ENCODE measurements at regions not wholly inside any gene's neighbourhood (a gene's known extent, or its start where the extent isn't known, plus 50 kb on each side); places are given as distances from the start of the nearest gene placed in this dataset.

GRCh38 chr10:78751716-78752115 lies 317.1 kb upstream of the ZMIZ1 start:
- DNase-seq, result no peak
- H3K27me3 ChIP-seq (ENCODE audit: control insufficient read depth, insufficient read depth, low read length), result peaks cover 2% of the 10 kb centered on the region
- H3K36me3 ChIP-seq (ENCODE audit: control insufficient read depth, insufficient read depth, low read length), result no peaks in the 10 kb centered on the region
- H3K27ac ChIP-seq (ENCODE audit: low read length), result no peak overlapping the region
- H3K9me3 ChIP-seq (ENCODE audit: control insufficient read depth, low read depth, low read length), result no peaks in the 10 kb centered on the region
- WGBS (ENCODE audit: insufficient coverage, low lambda C conversion rate), result no CpG with 5 or more reads among the region's 9 CpGs
- peaks cover 11% of the 10 kb centered on the region for H3K4me1 ChIP-seq (ENCODE audit: control insufficient read depth, insufficient read depth, low read length)
- no peak overlapping the region for H3K4me3 ChIP-seq (ENCODE audit: low read length)

DNA sequence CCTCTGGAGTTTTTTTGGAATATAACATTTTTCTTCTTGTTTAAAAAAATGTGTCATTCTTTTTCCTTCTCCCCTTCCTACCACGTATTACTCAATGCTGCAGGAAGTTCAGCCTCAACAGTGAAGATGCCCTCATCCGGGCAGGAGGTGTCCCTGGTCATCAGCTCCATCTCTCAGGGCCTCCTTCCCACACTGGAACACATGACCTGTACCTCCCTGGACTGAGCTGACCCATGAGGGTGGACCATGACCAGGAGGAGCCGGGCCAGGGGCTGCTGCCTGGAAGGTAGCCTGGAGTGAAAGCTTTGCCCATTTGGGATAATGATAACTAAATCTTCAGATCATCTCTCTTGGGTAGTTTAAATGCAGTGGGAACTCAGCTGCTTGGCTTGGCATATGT lies 316.5 kb upstream of the ZMIZ1 start:
- DNase-seq, result no peak
- 66% methylated on average over 2 of the region's 3 CpGs for WGBS (ENCODE audit: insufficient coverage, low lambda C conversion rate)
- Histone ChIP-seq H3K4me1 (ENCODE audit: control insufficient read depth, insufficient read depth, low read length) (peaks cover 6% of the 10 kb centered on the region), H3K27ac (ENCODE audit: low read length) (no peak overlapping the region), H3K9me3 (ENCODE audit: control insufficient read depth, low read depth, low read length) (no peaks in the 10 kb centered on the region), H3K4me3 (ENCODE audit: low read length) (no peak overlapping the region), H3K36me3 (ENCODE audit: control insufficient read depth, insufficient read depth, low read length) (no peaks in the 10 kb centered on the region), H3K27me3 (ENCODE audit: control insufficient read depth, insufficient read depth, low read length) (peaks cover 2% of the 10 kb centered on the region)

GRCh38 chr10:78752708-78753107 lies 316.1 kb upstream of the ZMIZ1 start:
- WGBS (ENCODE audit: insufficient coverage, low lambda C conversion rate), result no CpG with 5 or more reads among the region's 4 CpGs
- Histone ChIP-seq H3K4me3 (ENCODE audit: low read length) (no peak overlapping the region), H3K27ac (ENCODE audit: low read length) (no peak overlapping the region), H3K9me3 (ENCODE audit: control insufficient read depth, low read depth, low read length) (no peaks in the 10 kb centered on the region), H3K27me3 (ENCODE audit: control insufficient read depth, insufficient read depth, low read length) (peaks cover 2% of the 10 kb centered on the region), H3K36me3 (ENCODE audit: control insufficient read depth, insufficient read depth, low read length) (no peaks in the 10 kb centered on the region), H3K4me1 (ENCODE audit: control insufficient read depth, insufficient read depth, low read length) (peaks cover 3% of the 10 kb centered on the region)
- DNase-seq, result no peak

DNA sequence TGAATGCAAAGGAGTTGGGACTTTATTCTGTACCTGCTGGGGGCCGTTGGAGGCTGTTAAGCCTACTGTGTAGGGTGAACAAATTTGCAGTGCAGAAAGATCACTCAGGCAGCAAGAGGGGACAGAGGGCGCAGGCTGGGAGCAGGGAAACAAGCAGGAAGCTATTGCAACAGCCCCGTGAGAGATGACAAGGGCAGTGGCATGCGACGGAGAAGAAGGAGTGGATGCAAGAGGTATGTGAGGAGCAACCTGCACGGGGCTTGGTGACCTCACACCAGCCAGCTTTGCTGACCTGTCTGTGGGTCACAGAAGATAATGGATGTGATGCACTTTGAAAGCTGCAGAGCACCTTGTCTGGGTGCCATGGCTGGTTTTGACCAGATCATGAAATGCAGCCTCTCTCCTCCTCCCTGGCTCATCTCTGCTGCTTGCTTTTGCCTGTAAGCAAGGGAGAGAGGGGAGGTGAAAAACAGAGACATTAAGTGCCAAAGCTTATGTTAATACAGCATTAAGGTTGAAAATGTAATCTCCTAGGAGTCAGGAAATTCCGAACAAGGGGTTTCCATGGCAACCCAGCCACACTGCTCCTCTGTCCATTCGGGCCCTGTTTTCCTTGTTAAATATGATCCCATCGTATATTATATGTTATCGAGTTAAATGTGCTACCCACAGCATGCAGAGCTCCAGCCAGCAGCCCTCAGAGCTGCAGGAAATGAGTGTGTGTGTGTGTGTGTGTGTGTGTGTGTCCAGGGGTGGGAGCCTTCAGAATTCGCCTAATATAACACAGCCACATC lies 314.3 kb upstream of the ZMIZ1 start:
- no peak overlapping the region for H3K27ac ChIP-seq (ENCODE audit: low read length)
- H3K4me3 ChIP-seq (ENCODE audit: low read length), result no peak overlapping the region
- DNase-seq, result no peak
- H3K9me3 ChIP-seq (ENCODE audit: control insufficient read depth, low read depth, low read length), result no peaks in the 10 kb centered on the region
- H3K36me3 ChIP-seq (ENCODE audit: control insufficient read depth, insufficient read depth, low read length), result no peaks in the 10 kb centered on the region
- peaks cover 2% of the 10 kb centered on the region for H3K27me3 ChIP-seq (ENCODE audit: control insufficient read depth, insufficient read depth, low read length)
- no CpG with 5 or more reads among the region's 11 CpGs for WGBS (ENCODE audit: insufficient coverage, low lambda C conversion rate)
- H3K4me1 ChIP-seq (ENCODE audit: control insufficient read depth, insufficient read depth, low read length), result no peaks in the 10 kb centered on the region

DNA sequence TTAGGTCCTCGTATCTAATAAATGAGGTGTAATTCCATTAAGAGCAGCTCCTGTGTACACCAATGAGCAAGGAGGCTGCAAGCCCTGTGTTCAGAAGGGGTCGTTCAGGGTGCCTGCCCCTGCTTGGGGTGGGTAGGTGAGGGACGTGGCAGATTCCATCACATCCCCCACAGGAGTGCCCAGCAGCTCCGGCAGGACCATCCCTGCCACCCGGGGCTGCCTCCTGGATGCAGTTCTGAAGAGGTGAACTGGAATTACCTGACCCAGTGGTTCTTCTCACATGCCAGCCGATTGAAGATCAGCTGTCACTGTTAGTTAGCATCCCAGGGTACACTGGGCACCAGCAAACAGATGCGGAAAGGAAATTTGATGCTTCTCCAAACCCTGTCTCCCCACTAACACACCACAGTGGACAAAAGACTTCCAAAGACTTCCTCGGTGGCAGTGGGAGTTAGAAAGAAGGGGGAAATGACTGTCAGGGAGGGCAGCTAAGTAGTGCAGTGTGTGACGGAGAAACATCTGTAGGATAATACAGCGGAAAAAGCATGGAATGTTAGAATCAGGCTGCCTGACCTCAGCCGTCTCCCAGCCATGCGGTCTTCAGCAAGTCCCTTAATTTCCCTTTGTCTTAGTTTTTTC lies 313.6 kb upstream of the ZMIZ1 start:
- DNase-seq, result no peak
- 100% methylated on average over 1 of the region's 12 CpGs for WGBS (ENCODE audit: insufficient coverage, low lambda C conversion rate)
- H3K27ac ChIP-seq (ENCODE audit: low read length), result no peak overlapping the region

GRCh38 chr10:78755877-78756455 lies 312.8 kb upstream of the ZMIZ1 start:
- H3K27me3 ChIP-seq (ENCODE audit: control insufficient read depth, insufficient read depth, low read length), result peaks cover 2% of the 10 kb centered on the region
- H3K9me3 ChIP-seq (ENCODE audit: control insufficient read depth, low read depth, low read length), result no peaks in the 10 kb centered on the region
- no peaks in the 10 kb centered on the region for H3K36me3 ChIP-seq (ENCODE audit: control insufficient read depth, insufficient read depth, low read length)
- no peak overlapping the region for H3K4me3 ChIP-seq (ENCODE audit: low read length)
- no peaks in the 10 kb centered on the region for H3K4me1 ChIP-seq (ENCODE audit: control insufficient read depth, insufficient read depth, low read length)
- DNase-seq, result no peak
- 100% methylated on average over 1 of the region's 3 CpGs for WGBS (ENCODE audit: insufficient coverage, low lambda C conversion rate)
- no peak overlapping the region for H3K27ac ChIP-seq (ENCODE audit: low read length)

More for the DNA sequence above, 313.6 kb upstream of the ZMIZ1 start:
- Histone ChIP-seq H3K27me3 (ENCODE audit: control insufficient read depth, insufficient read depth, low read length) (peaks cover 2% of the 10 kb centered on the region), H3K4me1 (ENCODE audit: control insufficient read depth, insufficient read depth, low read length) (no peaks in the 10 kb centered on the region), H3K36me3 (ENCODE audit: control insufficient read depth, insufficient read depth, low read length) (no peaks in the 10 kb centered on the region), H3K9me3 (ENCODE audit: control insufficient read depth, low read depth, low read length) (no peaks in the 10 kb centered on the region), H3K4me3 (ENCODE audit: low read length) (no peak overlapping the region)

- DNase-seq, result peak; percentile 41 to 54
- Histone ChIP-seq H3K27me3 (ENCODE audit: control insufficient read depth, insufficient read depth, low read length) (peaks cover 2% of the 10 kb centered on the region), H3K4me3 (ENCODE audit: low read length) (no peak overlapping the region), H3K36me3 (ENCODE audit: control insufficient read depth, insufficient read depth, low read length) (no peaks in the 10 kb centered on the region), H3K27ac (ENCODE audit: low read length) (no peak overlapping the region), H3K4me1 (ENCODE audit: control insufficient read depth, insufficient read depth, low read length) (no peaks in the 10 kb centered on the region), H3K9me3 (ENCODE audit: control insufficient read depth, low read depth, low read length) (no peaks in the 10 kb centered on the region)
- no CpG with 5 or more reads among the region's 18 CpGs for WGBS (ENCODE audit: insufficient coverage, low lambda C conversion rate)
Observed at GRCh38 chr10:78756604-78757343, 312.0 kb upstream of the ZMIZ1 start.

DNA sequence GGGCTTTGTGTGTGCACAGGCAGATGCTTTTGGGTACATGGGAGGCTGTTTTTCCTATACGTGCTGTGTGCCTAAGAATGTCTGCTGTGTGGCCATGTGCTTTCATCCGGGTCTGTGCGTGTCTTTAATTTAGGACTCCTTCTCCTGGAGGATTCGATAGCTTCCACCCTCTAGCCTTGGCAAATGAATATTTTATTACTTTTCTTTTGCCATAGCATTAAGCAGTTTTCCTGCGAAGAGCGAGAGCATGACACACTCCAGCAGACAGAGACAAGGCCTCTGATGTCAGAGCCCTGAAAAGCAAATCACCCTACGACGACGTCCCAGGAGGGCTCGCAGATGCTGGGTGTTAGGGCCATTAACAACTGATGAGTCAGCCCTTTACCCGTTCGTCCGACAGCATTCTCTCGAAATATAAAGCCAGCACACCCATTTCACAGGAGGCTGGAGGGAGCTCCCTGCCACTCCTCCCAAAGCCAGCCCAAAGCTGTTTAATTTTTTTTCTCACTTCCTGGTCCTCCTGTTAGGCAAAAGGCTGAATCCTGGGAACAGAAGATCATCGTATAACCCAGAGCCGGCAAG lies 311.3 kb upstream of the ZMIZ1 start:
- no peak for DNase-seq
- Histone ChIP-seq H3K9me3 (ENCODE audit: control insufficient read depth, low read depth, low read length) (no peaks in the 10 kb centered on the region), H3K27ac (ENCODE audit: low read length) (no peak overlapping the region), H3K27me3 (ENCODE audit: control insufficient read depth, insufficient read depth, low read length) (peaks cover 2% of the 10 kb centered on the region), H3K4me3 (ENCODE audit: low read length) (no peak overlapping the region), H3K36me3 (ENCODE audit: control insufficient read depth, insufficient read depth, low read length) (no peaks in the 10 kb centered on the region), H3K4me1 (ENCODE audit: control insufficient read depth, insufficient read depth, low read length) (no peaks in the 10 kb centered on the region)
- WGBS (ENCODE audit: insufficient coverage, low lambda C conversion rate), result 92% methylated on average over 2 of the region's 16 CpGs

DNA sequence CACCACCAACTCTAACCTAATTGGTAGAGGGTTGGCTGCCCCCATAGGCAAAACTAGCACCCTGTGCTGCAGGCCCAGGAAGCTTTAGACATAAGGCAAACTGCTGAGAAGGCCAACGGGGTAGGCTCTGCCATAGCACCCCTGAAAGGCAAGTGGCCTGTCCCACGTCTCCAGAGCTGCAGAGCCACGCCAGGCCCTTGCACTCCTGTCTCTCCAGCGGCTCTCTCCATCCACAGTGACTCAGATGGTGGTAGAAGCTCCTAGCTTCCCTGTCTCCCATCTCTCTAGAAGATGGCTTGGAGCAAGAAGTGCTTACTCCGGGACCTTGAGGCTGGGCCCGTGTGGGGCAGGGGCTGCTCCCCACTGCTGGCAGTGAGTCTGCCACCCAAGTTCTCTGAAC lies 310.6 kb upstream of the ZMIZ1 start:
- no CpG with 5 or more reads among the region's 6 CpGs for WGBS (ENCODE audit: insufficient coverage, low lambda C conversion rate)
- no peaks in the 10 kb centered on the region for H3K4me1 ChIP-seq (ENCODE audit: control insufficient read depth, insufficient read depth, low read length)
- H3K36me3 ChIP-seq (ENCODE audit: control insufficient read depth, insufficient read depth, low read length), result no peaks in the 10 kb centered on the region
- no peak overlapping the region for H3K4me3 ChIP-seq (ENCODE audit: low read length)
- peaks cover 2% of the 10 kb centered on the region for H3K27me3 ChIP-seq (ENCODE audit: control insufficient read depth, insufficient read depth, low read length)
- H3K9me3 ChIP-seq (ENCODE audit: control insufficient read depth, low read depth, low read length), result no peaks in the 10 kb centered on the region
- no peak for DNase-seq
- no peak overlapping the region for H3K27ac ChIP-seq (ENCODE audit: low read length)
